CD4-positive, alpha-beta T cell treated with Interleukin-1 beta for 1 hour (primary cell): ENCODE measurements at regions not wholly inside any gene's neighbourhood (a gene's known extent, or its start where the extent isn't known, plus 50 kb on each side); places are given as distances from the start of the nearest gene placed in this dataset.
A peak's percentile ranks its signal among the peaks of the same experiment; 100 is the strongest.

Source experiments
- DNase-seq, 2 donors: peaks; one replicate each; pipeline ENCODE4 v3.0.0-alpha.2; 2020 to 2022

GRCh38 chr6:139877828-139878405 is 503.5 kb upstream of the CITED2 start:
- DNase-seq, result no peak

GRCh38 chr6:139872665-139873064 is 498.2 kb upstream of the CITED2 start:
- no peak for DNase-seq

- no peak for DNase-seq
Measured at GRCh38 chr6:139871803-139872510, 497.5 kb upstream of the CITED2 start.

- DNase-seq, result no peak
Measured at GRCh38 chr6:139871165-139871710, 496.8 kb upstream of the CITED2 start.

GRCh38 chr6:139868576-139868975 is 494.1 kb upstream of the CITED2 start:
- no peak for DNase-seq

GRCh38 chr6:139863964-139864363 is 489.5 kb upstream of the CITED2 start:
- no peak for DNase-seq

GRCh38 chr6:139863346-139863745 is 488.9 kb upstream of the CITED2 start:
- no peak for DNase-seq

- no peak for DNase-seq
Measured at GRCh38 chr6:139862311-139862710, 487.9 kb upstream of the CITED2 start.

- no peak for DNase-seq
Measured at GRCh38 chr6:139860203-139860602, 485.8 kb upstream of the CITED2 start.

- no peak for DNase-seq
Measured at GRCh38 chr6:139858429-139858828, 484.0 kb upstream of the CITED2 start.

- no peak for DNase-seq
Measured at GRCh38 chr6:139857143-139857542, 482.7 kb upstream of the CITED2 start.

GRCh38 chr6:139856562-139856961 is 482.1 kb upstream of the CITED2 start:
- DNase-seq, result no peak

- DNase-seq, result no peak
Measured at GRCh38 chr6:139855671-139856311, 481.3 kb upstream of the CITED2 start.

- DNase-seq, result no peak
Measured at GRCh38 chr6:139853302-139853992, 479.0 kb upstream of the CITED2 start.

GRCh38 chr6:139852488-139853140 is 478.2 kb upstream of the CITED2 start:
- no peak for DNase-seq

GRCh38 chr6:139852067-139852466 is 477.6 kb upstream of the CITED2 start:
- DNase-seq, result no peak

GRCh38 chr6:139851206-139851605 is 476.8 kb upstream of the CITED2 start:
- DNase-seq, result no peak

GRCh38 chr6:139850512-139850911 is 476.1 kb upstream of the CITED2 start:
- no peak for DNase-seq

GRCh38 chr6:139847457-139847813 is 473.0 kb upstream of the CITED2 start:
- no peak for DNase-seq

- DNase-seq, result peak in 1 of 2 donors; percentile 2
Measured at GRCh38 chr6:139846538-139847456, 472.3 kb upstream of the CITED2 start.

GRCh38 chr6:139844907-139845306 is 470.5 kb upstream of the CITED2 start:
- no peak for DNase-seq

- peak in 1 of 2 donors; percentile 8 for DNase-seq
Measured at GRCh38 chr6:139841794-139842215, 467.4 kb upstream of the CITED2 start.
